HCT116 (cell line): ENCODE measurements at regions not wholly inside any gene's neighbourhood (a gene's known extent, or its start where the extent isn't known, plus 50 kb on each side); places are given as distances from the start of the nearest gene placed in this dataset.

Experiments used
- CEBPB ChIP-seq: IDR thresholded peaks from 2 replicates; pipeline ENCODE4 v1.6.1; 2012; ENCODE audit warnings: low read depth
- CTCF ChIP-seq, 3 experiments: fragments of 200-600 bp in 1 of 3; sonication (generic) in 1 of 3; IDR thresholded peaks in 2 of 3; conservative IDR thresholded peaks in 1 of 3; 2 replicates each; pipeline ENCODE4 v1.5.1; 2012 to 2017; ENCODE audit warnings: low read depth in 2 of 3, low read length in 2 of 3, antibody characterized with exemption in 1 of 3, borderline replicate concordance in 1 of 3, control low read depth in 1 of 3, mild to moderate bottlenecking in 1 of 3, mixed read lengths in 1 of 3, mixed run types in 1 of 3, moderate library complexity in 1 of 3; ENCODE audit not compliant: insufficient read depth in 1 of 3
- EZH2 ChIP-seq: fragments of 200-600 bp; sonication (generic); IDR thresholded peaks from 2 replicates; pipeline ENCODE4 v1.6.1; 2017; ENCODE audit warnings: antibody characterized with exemption, mixed run types
- EZH2phosphoT487 ChIP-seq: fragments of 200-600 bp; IDR thresholded peaks from 2 replicates; pipeline ENCODE4 v1.6.1; 2018; ENCODE audit warnings: antibody characterized with exemption, borderline replicate concordance
- JUND ChIP-seq: IDR thresholded peaks from 2 replicates; pipeline ENCODE4 v1.6.1; 2012
- MAX ChIP-seq: IDR thresholded peaks from 2 replicates; pipeline ENCODE4 v1.6.1; 2012
- POLR2A ChIP-seq: IDR thresholded peaks from 2 replicates; pipeline ENCODE4 v1.7.0; 2011; ENCODE audit warnings: borderline replicate concordance; ENCODE audit not compliant: insufficient read depth, insufficient read length; ENCODE audit errors: extremely low read depth
- POLR2AphosphoS5 ChIP-seq: IDR thresholded peaks from 2 replicates; pipeline ENCODE4 v1.6.1; 2011; ENCODE audit warnings: mild to moderate bottlenecking, low read depth, low read length, moderate library complexity
- REST ChIP-seq: IDR thresholded peaks from 2 replicates; pipeline ENCODE4 v1.6.1; 2012; ENCODE audit warnings: low read depth
- SIN3A ChIP-seq: IDR thresholded peaks from 2 replicates; pipeline ENCODE4 v1.6.1; 2012; ENCODE audit warnings: low read depth
- SP1 ChIP-seq: IDR thresholded peaks from 2 replicates; pipeline ENCODE4 v1.6.1; 2012; ENCODE audit warnings: low read depth
- TCF7L2 ChIP-seq: IDR thresholded peaks from 2 replicates; pipeline ENCODE4 v1.7.0; 2011; ENCODE audit warnings: borderline replicate concordance, inconsistent platforms; ENCODE audit not compliant: insufficient read depth, insufficient read length; ENCODE audit errors: extremely low read depth
- ZBTB33 ChIP-seq: IDR thresholded peaks from 2 replicates; pipeline ENCODE4 v1.6.1; 2011; ENCODE audit warnings: mild to moderate bottlenecking, low read length, moderate library complexity; ENCODE audit not compliant: insufficient replicate concordance; ENCODE audit errors: extremely low read depth
- ZFX ChIP-seq: fragments of 450-650 bp; IDR thresholded peaks from 2 replicates; pipeline ENCODE4 v1.6.1; 2017

- no peak for TF ChIP-seq CEBPB
- no peak for TF ChIP-seq CTCF (IDR thresholded peaks at IDR 0.05 in 2 of 3, conservative IDR thresholded peaks at IDR 0.05 in 1 of 3; ENCODE audit: borderline replicate concordance in 1 of 3, insufficient read depth in 1 of 3, low read depth in 2 of 3, low read length in 2 of 3)
- TF ChIP-seq POLR2A, result no peak
- no peak for TF ChIP-seq EZH2
- TF ChIP-seq REST, result no peak
- no peak for TF ChIP-seq SIN3A
- no peak for TF ChIP-seq POLR2AphosphoS5
- TF ChIP-seq SP1, result no peak
- no peak for TF ChIP-seq ZBTB33
- no peak for TF ChIP-seq JUND
- TF ChIP-seq TCF7L2, result no peak
- no peak for TF ChIP-seq MAX
- TF ChIP-seq EZH2phosphoT487, result no peak
- TF ChIP-seq ZFX, result no peak
These were observed 165.7 kb downstream of the PSAT1 start for GRCh38 chr9:78462611-78463010.
